ENCODE measurements at regions not wholly inside any gene's neighbourhood (a gene's known extent, or its start where the extent isn't known, plus 50 kb on each side); places are given as distances from the start of the nearest gene placed in this dataset.

GRCh38 chr3:74039105-74039504, 414.4 kb upstream of the PDZRN3 start:
- ATAC-seq (ENCODE audit: low read depth) (no peak), DNase-seq (no peak)
- H3K4me1 Mint-ChIP-seq, result no peaks in the 10 kb centered on the region
- H3K27ac Mint-ChIP-seq, result no peak overlapping the region
- H3K36me3 Mint-ChIP-seq (ENCODE audit: low read depth), result no peaks in the 10 kb centered on the region
- H3K27me3 Mint-ChIP-seq, result no peaks in the 10 kb centered on the region
- peaks cover 2% of the 10 kb centered on the region for H3K9me3 Mint-ChIP-seq
- H3K4me3 Mint-ChIP-seq, result no peak overlapping the region
- POLR2A ChIA-PET, result no interaction called here
- CTCF ChIA-PET, result no interaction called here
- no peak for TF ChIP-seq CTCF (IDR thresholded peaks at IDR 0.05)
- intact Hi-C loops (cut with micrococcal nuclease), result no loop called here

GRCh38 chr3:74036568-74036967, 411.8 kb upstream of the PDZRN3 start:
- no peak for TF ChIP-seq CTCF (IDR thresholded peaks at IDR 0.05)
- H3K27me3 Mint-ChIP-seq, result no peaks in the 10 kb centered on the region
- CTCF ChIA-PET, result no interaction called here
- intact Hi-C loops (cut with micrococcal nuclease), result no loop called here
- ATAC-seq (ENCODE audit: low read depth) (no peak), DNase-seq (no peak)
- peaks cover 2% of the 10 kb centered on the region for H3K9me3 Mint-ChIP-seq
- POLR2A ChIA-PET, result no interaction called here
- no peaks in the 10 kb centered on the region for H3K36me3 Mint-ChIP-seq (ENCODE audit: low read depth)
- no peak overlapping the region for H3K27ac Mint-ChIP-seq
- no peaks in the 10 kb centered on the region for H3K4me1 Mint-ChIP-seq
- no peak overlapping the region for H3K4me3 Mint-ChIP-seq

- ATAC-seq (ENCODE audit: low read depth) (no peak), DNase-seq (no peak)
- Mint-ChIP-seq H3K27me3 (no peaks in the 10 kb centered on the region), H3K36me3 (ENCODE audit: low read depth) (no peaks in the 10 kb centered on the region), H3K4me1 (no peaks in the 10 kb centered on the region), H3K9me3 (peaks cover 6% of the 10 kb centered on the region), H3K27ac (no peak overlapping the region), H3K4me3 (no peak overlapping the region)
- ChIA-PET POLR2A (no interaction called here), CTCF (no interaction called here)
- TF ChIP-seq CTCF (IDR thresholded peaks at IDR 0.05), result no peak
- intact Hi-C loops (cut with micrococcal nuclease), result no loop called here
These were observed 411.4 kb upstream of the PDZRN3 start for GRCh38 chr3:74036102-74036501.

- Mint-ChIP-seq H3K9me3 (peaks cover 3% of the 10 kb centered on the region), H3K36me3 (ENCODE audit: low read depth) (no peaks in the 10 kb centered on the region), H3K4me3 (no peak overlapping the region), H3K27me3 (no peaks in the 10 kb centered on the region), H3K27ac (no peak overlapping the region), H3K4me1 (no peaks in the 10 kb centered on the region)
- DNase-seq, result no peak
- ChIA-PET POLR2A (no interaction called here), CTCF (no interaction called here)
- TF ChIP-seq CTCF (IDR thresholded peaks at IDR 0.05), result no peak
- no peak for ATAC-seq (ENCODE audit: low read depth)
- intact Hi-C loops (cut with micrococcal nuclease), result no loop called here
These were observed 409.1 kb upstream of the PDZRN3 start for GRCh38 chr3:74033806-74034205.

GRCh38 chr3:74033381-74033780, 408.6 kb upstream of the PDZRN3 start:
- DNase-seq (no peak), ATAC-seq (ENCODE audit: low read depth) (no peak)
- H3K27ac Mint-ChIP-seq, result no peak overlapping the region
- ChIA-PET POLR2A (no interaction called here), CTCF (no interaction called here)
- no peaks in the 10 kb centered on the region for H3K36me3 Mint-ChIP-seq (ENCODE audit: low read depth)
- H3K4me1 Mint-ChIP-seq, result no peaks in the 10 kb centered on the region
- TF ChIP-seq CTCF (IDR thresholded peaks at IDR 0.05), result no peak
- intact Hi-C loops (cut with micrococcal nuclease), result no loop called here
- peaks cover 3% of the 10 kb centered on the region for H3K9me3 Mint-ChIP-seq
- H3K4me3 Mint-ChIP-seq, result no peak overlapping the region
- no peaks in the 10 kb centered on the region for H3K27me3 Mint-ChIP-seq

Measured in activated B cell treated with CpG ODN at 0.5 μM for 24 hours (primary cell).